Left forelimb (tissue), 1 donor: ENCODE measurements at regions not wholly inside any gene's neighbourhood (a gene's known extent, or its start where the extent isn't known, plus 50 kb on each side); places are given as distances from the start of the nearest gene placed in this dataset.
"Not testable (repeated sequence)": the region's sequence is repeated elsewhere in the genome, so short reads cannot be mapped to it uniquely, and the experiment has no call there.

Experiments used
- DNase-seq: peaks from one replicate; pipeline ENCODE4 v3.0.0-alpha.2; 2018; ENCODE audit warnings: low spot score

DNA sequence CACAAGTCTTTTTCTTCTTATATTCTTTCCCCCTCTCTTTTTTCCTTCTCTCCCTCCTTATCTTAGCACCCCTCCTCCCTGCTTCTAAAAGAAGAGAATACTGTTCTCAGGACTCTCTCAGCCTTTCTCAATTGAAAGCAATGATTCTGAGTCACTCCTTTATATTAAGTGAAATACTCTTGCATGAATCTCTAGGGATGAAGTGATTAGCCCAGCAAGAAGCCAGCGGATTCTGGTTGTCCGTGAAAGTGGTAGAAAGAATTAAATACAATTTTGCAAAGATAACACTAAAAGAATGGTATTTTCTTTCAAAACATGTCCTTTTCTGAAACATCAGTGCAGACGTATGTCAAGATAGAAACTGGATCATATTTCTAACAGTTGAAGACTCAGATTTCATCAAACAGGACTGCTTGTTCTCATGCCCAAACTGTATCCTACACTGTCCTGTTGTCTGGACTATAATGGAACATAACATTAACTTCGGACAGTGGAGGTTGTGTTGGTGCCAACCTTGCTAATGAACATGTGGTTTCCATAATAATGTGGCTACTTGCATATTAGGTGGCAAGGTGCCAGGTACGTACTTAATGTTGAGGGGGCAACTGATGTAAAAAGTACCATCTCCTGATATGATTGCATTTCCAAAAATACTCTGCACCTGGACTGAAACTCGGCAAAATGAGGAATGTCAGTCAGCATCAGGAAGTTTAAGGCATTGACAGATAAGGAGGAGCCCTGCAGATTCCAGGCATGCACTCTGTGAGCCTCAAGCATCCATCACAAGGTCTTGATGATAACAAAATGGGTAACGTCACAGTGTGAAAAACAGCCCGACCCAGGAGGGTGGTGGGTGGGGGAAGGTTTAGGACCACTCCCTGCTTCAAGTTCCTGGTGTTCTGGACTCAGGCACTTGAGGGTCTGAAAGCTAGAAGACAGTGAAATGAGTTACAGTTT lies 357.2 kb downstream of the DLEU7 start:
- no peak for DNase-seq

DNA sequence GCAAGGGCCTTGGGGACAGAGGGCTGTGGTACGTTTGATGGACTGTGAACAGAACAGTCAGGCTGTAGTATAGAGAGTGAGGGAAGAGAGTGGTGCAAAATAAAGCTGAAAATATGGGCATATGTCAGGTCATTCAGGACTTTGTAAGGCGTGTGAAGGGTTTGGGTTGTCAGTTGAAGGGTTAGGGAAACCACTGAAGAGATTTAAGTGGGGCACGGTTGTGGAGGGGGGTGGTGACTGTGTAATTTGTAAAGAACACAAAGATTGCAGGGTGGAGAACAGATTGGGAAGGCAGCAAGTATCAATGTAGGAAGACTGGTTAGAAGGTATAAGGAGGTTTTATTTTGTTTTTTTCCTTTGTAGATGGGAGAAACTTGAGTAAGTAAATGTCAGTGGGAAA lies 349.8 kb downstream of the DLEU7 start:
- DNase-seq, result no peak

DNA sequence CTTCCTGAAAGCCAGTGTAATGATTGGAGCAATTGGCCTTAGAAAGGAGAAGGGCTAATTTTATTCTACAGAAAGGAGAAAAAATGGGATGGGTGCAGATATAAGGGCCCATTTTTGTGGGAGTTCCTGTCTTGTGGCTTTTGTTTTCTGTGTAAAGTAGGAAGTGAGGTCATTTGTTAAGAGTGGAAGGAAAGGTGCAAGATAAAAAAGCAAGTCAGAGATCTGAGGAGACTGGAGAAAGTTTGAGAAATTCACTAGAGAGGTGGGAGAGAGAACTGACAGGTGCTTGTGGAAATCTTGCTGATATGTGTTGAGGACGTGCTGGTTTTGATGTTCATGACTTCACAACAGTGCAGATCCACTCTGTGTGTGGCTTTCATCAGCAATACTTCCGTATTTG lies 349.4 kb downstream of the DLEU7 start:
- no peak for DNase-seq

DNA sequence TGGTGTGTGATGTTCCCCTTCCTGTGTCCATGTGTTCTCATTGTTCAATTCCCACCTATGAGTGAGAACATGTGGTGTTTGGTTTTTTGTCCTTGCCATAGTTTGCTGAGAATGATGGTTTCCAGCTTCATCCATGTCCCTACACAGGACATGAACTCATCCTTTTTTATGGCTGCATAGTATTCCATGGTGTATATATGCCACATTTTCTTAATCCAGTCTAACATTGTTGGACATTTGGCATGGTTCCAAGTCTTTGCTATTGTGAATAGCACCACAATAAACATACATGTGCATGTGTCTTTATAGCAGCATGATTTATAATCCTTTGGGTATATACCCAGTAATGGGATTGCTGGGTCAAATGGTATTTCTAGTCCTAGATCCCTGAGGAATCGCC lies 340.3 kb downstream of the DLEU7 start:
- not testable (repeated sequence) for DNase-seq

DNA sequence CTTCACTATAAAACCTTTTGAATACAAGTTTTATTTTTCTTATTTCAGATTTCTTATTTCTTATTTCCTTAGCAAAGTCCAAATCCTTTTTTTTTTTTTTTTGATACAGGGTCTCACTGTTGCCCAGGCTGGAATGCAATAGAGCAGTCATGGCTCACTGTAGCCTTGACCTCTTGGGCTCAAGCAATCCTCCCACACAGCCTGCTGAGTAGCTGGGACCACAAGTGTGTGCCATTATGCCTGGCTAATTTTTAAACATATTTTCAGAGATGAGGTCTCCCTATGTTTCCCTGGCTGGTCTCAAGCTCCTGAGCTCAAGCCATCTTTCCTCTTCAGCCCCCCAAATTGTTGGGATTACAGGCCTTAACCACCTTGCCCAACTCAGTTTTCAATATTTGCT lies 334.3 kb downstream of the DLEU7 start:
- no peak for DNase-seq

DNA sequence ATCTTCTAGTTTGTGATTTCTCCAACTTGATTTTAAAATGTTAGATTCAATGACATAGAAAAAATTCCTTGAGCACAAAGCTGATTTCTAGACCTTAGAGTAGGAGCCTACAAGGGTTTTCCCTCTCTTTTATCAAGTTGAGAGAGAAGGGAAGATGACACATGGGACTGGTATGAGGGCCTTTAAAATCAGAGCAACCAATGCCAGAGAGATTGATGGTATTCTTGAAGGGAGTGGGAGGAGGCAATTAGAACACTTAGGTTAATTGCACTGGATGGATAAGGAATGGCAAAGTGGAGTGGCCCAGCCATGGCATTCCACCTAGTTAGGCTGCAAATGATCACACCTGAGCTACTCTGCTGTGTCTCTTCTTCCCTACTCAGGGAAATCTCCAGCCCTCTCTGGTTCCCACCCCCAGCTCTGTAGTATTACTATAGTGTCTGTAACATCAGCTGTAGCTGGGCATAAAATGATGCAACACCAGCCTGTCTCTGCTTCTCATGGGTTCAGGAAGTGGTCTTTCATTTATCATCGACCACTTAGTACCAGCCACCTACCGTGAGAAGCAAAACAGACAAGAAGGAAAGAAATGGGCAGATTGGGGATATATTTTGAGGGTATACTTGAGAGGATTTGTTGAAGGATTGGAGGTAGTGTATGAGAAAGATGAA lies 333.6 kb downstream of the DLEU7 start:
- no peak for DNase-seq

DNA sequence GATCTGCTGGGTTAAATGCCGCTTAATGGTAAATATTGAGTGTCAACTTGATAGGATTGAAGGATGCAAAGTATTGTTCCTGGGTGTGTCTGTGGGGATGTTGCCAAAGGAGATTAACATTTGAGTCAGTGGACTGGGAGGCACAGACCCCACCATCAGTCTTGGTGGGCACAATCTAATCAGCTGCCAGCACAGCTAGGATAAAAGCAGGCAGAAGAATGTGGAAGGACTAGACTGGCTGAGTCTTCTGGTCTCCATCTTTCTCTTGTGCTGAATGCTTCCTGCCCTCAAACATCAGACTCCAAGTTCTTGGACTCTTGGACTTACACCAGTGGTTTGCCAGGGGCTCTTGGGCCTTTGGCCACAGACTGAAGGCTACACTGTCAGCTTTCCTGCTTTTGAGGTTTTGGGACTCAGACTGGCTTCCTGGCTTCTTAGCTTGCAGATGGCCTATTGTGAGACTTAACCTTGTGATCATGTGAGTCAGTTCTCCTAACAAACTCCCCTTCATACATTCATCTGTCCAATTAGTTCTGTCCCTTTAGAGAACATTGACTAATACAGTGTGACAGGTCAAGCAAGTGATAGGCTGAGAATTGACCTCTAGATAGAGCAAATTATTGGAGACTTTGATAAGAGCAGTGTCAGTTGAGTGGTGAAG lies 332.5 kb downstream of the DLEU7 start:
- DNase-seq, result not testable (repeated sequence)

DNA sequence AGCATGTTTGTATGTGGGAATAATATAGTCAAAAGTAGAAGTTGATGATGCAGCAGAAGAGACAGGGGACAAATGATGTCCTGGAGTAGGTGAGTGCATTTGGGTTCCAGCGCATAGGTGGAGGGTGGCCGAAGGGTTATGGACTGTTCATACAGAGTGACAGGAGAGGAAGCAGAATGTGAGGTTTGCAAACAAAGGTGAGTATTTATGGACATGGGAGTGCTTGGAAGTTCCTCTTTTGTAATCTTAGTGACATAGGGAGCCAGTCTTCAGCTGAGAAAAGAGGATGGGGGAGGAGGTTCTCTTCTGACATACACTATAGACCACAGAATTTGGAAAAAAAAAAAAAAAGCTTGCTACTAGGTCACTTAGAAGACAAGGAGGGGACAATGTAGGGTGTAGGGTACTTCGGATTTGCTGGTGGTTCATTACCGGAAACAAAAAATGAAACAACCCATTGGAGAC lies 331.6 kb downstream of the DLEU7 start:
- DNase-seq, result no peak

DNA sequence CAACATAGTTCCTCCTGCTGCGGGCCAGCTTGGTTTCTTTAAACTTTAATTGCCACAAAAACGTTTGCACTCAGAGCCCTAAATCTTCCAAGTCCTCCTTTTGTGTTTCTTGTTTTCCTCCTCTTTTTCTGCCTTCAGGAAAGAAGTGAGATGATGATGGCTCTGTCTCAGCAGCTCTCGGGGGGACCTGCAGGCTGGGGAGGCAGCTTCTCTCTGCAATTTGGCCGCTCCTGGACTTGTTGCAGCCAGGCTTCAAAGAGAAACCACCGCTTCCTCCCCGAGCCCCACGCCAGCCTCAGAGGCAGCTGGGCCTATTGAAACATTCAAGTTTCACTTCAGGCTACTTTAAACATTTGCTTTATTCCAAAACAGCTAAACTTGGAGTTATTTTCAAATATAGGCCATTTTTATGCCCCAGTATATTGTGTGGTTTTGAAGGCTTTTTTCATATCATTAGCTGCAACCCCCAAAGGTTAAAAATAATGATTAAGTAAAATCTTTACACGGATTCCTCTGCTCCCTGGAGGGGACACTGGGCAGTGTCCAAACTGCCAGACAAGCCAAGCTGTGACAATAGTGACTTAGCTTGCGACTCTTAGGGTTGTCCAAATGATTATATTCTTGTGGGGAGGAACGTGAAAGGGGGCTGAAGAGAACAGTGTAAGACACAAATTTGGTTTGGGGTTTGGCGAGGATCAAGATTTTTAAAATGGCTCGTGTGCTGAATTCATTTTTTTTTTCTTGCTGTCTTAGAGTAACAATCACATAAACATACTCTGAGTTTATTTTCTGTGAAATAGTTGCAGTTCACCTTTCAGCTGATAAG lies 330.8 kb downstream of the DLEU7 start:
- peak; percentile 83 for DNase-seq

DNA sequence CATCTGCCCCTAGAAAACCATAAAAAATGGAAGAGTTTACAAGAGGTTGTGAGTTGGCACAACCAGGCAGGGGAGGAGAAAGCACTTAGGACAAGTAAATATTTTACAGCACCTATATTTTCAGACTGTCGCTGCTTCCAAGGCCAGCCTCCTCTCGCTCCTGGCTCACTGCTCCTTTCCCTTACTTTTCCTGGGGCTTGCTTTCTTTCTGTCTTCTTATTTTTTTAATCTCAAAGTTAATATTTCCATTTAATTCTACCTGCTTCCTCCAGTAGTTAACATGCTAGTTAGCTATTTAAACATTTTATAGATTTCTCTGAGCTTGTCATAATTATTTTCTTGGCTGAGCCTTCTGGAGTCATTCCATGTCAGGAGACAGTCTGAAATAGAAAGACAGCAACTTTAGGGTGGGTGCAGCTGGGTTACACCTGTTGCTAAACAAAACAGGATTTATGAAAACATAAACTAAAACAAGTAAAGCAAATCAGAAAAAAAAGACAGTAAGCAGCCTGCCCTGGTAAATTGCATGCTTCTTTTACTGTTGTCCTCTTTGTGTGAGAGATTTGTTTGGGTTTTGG lies 330.1 kb downstream of the DLEU7 start:
- no peak for DNase-seq

DNA sequence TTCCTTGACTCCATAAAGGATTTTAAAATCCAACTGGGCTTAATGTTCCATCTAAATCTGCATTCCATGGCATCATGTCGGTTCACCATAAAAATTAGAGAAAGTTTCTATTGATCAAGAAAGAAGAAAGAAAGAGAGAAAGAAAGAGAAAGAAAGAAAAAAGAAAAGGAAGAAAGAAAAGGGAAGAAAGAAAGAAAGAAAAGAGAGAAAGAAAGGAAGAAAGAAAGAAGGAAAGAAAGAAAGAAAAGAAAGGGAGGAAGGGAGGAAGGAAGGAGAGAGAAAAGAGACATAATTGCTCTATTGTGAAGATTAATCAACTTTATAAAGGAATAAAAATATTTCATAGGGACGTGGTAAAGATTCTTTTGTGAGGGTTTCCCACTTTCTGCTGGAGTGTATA lies 329.2 kb downstream of the DLEU7 start:
- no peak for DNase-seq

DNA sequence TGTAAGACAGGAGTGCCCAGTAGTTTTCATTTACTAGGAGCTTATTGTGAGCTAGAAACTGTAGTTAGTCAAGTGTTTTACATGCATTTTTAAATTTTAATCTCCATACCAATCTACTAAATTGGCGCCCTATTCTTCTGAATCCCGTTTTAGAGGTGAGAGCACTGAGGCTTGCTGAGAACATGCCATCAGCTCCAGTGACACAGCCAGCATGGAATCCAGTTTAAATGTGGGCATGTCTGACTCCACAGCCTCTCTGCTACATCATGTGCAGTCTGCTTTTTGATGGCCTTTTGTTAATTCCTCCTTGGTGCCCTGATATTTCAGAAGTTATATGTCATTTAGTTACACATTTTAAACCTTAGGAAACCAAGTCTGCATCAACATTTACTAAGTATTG lies 325.4 kb downstream of the DLEU7 start:
- no peak for DNase-seq

DNA sequence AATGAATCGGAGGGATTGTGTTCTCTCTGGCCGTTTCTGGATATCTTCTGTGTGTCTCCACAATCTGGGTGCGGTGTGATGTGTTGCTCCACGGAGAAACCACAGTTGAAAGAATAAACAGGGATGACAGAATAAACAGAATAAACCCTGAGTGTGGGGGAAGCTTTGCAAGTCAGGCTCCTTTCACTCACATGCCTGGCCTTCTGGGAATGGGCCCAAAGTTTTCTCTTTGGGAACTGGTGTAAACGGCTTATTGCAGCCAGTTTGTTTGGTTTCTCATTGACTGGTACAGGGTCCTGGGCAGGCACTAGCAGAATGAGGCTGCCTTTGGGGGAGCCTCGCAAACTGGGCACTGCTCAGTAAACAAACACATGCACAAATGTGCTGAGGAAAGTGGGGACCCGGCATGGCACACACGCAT lies 324.7 kb downstream of the DLEU7 start:
- no peak for DNase-seq

DNA sequence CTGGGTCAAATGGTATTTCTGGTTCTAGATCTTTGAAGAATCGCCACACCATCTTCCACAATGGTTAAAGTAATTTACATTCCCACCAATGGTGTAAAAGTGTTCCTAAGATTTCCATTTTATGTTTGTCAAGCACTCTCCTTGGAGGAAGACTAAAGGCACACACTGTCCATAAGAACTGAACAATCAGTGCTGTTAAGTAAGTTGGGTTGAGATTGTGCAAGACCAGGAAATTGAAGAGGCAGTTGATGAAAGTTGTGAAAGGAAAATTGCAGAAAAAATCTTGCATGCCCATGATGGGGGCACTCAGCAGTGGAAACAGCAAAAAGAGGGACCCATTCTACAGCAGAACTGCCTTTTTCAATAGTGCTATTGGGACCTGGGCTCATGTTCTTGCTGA lies 323.6 kb downstream of the DLEU7 start:
- DNase-seq, result no peak

DNA sequence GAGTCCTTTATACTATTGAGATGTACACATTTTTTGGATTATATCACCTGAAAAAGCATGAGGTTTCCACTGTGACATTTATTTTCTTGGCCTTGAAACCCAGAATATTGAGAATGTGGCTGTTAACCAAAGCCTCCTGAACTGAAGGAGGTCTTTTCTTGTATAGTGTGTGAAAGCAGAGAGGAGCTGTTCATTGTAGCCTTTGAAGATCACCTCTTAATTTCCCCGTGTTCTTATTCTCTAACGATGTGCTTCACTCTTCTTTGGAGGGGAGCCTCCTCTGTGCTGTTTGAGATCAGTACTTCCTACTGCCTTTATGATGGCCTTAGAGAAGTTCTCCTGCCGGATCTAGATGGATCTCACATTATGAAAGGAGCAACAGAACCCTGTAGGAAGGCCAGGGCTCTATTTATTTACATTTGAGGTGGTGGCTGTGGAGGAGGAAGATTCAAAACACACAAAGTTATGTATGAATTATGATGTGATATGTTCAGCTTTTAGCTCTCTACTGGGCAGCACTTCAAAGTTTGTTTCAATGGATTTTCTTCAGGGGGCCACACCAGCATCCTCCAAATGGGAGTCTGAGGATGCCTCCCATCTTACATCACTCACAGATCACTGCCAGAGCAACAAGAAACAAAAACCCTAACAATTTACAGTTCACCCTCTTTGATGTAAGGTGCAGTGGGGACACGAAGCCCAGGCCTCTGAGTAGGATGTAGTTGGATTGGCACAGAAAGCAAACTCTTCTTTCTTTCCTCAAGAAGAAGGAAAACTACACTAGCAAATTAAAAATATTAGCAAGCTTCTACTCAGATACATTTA lies 322.3 kb downstream of the DLEU7 start:
- DNase-seq, result no peak

DNA sequence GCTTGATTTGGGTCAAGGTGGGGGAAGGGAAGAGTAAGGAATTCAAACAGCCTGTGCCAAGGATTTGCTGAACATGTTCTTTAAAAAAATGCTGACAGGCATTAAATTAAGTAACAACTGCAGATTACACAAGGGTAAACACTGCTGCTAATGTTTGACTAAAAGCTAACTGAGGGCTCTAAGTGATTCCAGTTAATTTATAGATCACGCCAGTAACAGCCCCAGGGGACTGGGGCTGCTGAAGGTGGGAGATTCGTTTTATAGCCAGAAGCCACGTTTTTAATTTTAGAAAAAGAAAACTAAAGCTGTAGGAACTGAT lies 321.7 kb downstream of the DLEU7 start:
- no peak for DNase-seq

DNA sequence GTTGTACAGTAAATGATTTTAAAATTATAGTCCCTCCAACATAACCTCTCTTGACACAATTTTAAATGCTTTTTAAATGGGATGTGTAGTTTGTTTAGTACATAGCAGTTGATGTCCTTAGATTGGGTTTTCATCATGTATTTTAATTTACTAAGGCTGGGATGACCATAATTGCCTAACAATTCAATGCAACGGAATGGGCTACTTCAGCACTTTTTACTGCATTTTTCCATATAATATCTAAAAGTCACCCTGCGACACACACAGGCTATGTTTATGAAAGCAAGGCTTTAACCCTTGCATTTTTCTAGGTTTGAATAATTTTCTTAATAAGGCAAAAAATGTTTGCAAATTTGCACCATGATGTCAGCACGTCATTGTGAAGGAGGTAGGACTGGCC lies 321.0 kb downstream of the DLEU7 start:
- no peak for DNase-seq

DNA sequence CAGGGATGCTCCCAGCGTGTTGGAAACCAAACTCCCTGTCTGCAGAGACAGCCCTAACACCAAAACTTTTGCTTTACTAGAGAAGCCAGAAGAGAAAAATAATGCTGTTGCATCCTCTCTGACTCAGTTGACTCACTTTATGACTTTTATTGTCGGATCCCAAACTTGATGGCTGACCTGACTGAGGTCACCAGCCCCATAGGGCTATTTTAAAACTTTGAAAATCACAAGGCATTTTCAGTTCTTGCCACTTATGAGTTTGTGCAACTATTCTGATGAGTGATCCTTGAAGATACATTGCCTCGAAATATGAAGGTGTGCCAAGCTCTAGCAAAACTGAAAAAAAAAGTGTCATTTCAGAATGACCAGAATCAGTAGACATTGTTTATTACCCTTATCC lies 320.2 kb downstream of the DLEU7 start:
- no peak for DNase-seq

DNA sequence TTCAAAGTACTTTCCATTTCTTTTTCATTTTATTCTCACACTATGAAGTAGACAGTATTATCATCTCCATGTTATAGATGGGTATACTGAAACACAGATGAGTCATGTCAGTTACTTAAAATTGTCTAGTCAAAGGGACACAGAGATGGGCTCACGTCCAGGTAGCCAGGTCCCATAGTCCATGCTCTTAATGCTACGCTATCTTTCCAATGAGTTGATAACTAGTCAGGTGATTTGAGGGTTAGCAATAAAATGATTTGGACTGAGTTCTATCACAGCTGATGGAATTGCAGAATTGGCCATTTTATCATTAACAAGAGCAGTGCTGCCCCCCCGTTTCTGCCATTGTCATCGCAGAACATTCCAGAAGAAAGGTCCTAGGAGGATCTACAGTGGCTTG lies 318.9 kb downstream of the DLEU7 start:
- DNase-seq, result no peak

DNA sequence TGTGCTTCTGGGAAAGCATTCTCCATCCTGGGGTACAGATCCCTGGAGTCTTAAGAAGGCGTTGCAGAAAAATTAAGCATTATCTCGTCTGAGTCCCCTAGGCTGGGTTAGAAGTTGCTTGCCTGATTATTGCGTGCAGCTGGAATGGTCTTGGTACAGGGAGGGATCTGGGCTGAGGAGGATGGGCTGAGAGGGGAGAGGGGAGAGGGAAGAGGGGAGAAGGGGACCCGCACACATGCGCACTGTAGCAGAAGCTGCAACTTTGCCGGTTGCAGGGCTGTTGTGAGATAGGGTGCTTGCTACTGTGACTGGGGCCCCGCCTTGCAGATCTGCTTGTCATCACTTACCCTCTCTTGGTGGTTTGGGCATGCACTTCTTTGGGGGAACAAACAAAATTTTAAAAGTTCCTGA lies 316.8 kb downstream of the DLEU7 start:
- DNase-seq, result no peak

DNA sequence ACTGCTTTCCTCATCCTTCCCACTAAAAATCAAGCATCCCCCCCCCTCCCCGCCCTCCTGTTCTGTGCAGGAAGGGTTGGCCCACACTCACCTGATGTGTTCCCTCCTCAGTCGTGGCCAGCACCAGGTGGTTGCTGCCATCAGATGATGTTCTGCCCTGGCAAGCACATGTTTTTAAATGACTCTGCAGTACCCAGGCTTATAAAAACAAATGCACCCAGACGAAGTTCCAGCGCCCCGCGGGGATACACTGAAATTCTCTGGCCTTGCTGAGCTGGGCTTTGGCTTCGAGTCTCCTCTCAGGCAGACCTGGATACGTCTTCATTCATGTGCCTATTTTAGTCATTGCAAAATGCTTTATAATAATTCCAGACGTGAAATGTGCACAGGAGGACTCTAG lies 316.3 kb downstream of the DLEU7 start:
- no peak for DNase-seq
